Activated T-helper 17 cell treated with anti-CD3 and anti-CD28 coated beads, Interleukin-2, amount 50 U/mL, for 72 hours (primary cell): ENCODE measurements at regions not wholly inside any gene's neighbourhood (a gene's known extent, or its start where the extent isn't known, plus 50 kb on each side); places are given as distances from the start of the nearest gene placed in this dataset.
A peak's percentile ranks its signal among the peaks of the same experiment; 100 is the strongest.
"Not testable (repeated sequence)": the region's sequence is repeated elsewhere in the genome, so short reads cannot be mapped to it uniquely, and the experiment has no call there.

ENCODE experiments used
- ATAC-seq: fragments of 150-1000 bp; cut with Tn5 transposase; replicated peaks from 2 replicates; pipeline ENCODE4 v1.10.0; 2021; ENCODE audit warnings: mild to moderate bottlenecking, moderate library complexity
- H3K27ac Mint-ChIP-seq: one replicate; pipeline ENCODE4 v1.8.0; 2022; ENCODE audit warnings: mixed read lengths
- H3K27me3 Mint-ChIP-seq: one replicate; pipeline ENCODE4 v1.8.0; 2022; ENCODE audit warnings: mixed read lengths
- H3K36me3 Mint-ChIP-seq: one replicate; pipeline ENCODE4 v1.8.0; 2022; ENCODE audit warnings: low read depth, mild to moderate bottlenecking, mixed read lengths
- H3K4me1 Mint-ChIP-seq: one replicate; pipeline ENCODE4 v1.8.0; 2022; ENCODE audit warnings: mixed read lengths
- H3K4me3 Mint-ChIP-seq: one replicate; pipeline ENCODE4 v1.8.0; 2022; ENCODE audit warnings: mild to moderate bottlenecking, mixed read lengths
- H3K9me3 Mint-ChIP-seq: one replicate; pipeline ENCODE4 v1.8.0; 2022; ENCODE audit warnings: mixed read lengths

DNA sequence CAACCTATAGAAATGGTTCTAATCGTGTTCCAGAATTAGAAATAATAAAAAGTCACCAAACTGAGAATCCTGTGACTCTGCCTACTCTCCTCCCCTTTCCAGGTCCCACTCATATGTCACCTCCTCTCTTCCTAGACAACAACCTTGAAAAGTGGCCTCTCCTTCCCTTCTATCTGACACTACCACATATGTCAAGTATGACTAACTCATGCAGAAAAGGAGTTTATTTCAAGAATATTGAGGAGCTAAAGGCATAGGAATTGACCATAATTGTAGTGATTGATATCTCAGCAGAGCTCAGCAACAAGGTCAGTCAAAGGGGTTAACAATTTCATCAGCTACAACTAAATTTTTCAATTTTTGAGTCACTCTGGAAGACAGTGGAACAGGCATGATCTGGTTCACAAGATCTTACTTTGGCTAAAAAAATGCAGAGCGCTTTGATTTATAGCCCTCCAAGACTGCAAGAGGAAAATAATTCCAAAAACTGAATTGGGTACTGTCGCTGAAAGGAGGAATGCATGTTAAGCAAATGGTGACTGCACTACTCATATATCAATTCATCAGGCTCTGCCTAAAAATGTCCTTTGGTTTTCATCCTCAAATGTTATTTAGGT is 160.6 kb upstream of the ARHGEF26 start:
- no peaks in the 10 kb centered on the region for H3K9me3 Mint-ChIP-seq
- no peak overlapping the region for H3K27ac Mint-ChIP-seq

DNA sequence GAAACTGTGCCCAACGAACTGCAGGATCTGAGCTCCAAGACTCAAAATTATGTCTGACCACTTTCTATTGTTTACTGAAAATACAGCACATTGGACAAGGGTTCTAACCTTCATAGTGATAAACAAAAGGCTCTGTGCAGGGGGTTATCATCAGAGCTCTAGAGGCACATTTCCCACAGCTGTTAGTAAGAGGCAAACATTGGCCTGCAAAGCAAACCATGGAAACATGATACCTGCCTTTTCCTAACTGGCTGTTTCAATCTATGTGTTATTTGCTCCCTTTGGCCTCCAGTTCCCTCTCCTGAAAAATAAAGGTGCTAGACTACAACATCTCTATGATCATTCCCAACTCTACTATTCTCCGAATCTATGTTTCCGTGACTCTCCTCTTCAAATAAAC is 159.7 kb upstream of the ARHGEF26 start:
- Mint-ChIP-seq H3K36me3 (no peaks in the 10 kb centered on the region), H3K27me3 (peaks cover 10% of the 10 kb centered on the region), H3K9me3 (no peaks in the 10 kb centered on the region), H3K27ac (no peak overlapping the region), H3K4me1 (no peaks in the 10 kb centered on the region), H3K4me3 (no peak overlapping the region)
- ATAC-seq: no peak

More for the DNA sequence above, 160.6 kb upstream of the ARHGEF26 start:
- Mint-ChIP-seq H3K36me3 (no peaks in the 10 kb centered on the region), H3K27me3 (peaks cover 10% of the 10 kb centered on the region), H3K4me3 (no peak overlapping the region), H3K4me1 (no peaks in the 10 kb centered on the region)
- no peak for ATAC-seq

DNA sequence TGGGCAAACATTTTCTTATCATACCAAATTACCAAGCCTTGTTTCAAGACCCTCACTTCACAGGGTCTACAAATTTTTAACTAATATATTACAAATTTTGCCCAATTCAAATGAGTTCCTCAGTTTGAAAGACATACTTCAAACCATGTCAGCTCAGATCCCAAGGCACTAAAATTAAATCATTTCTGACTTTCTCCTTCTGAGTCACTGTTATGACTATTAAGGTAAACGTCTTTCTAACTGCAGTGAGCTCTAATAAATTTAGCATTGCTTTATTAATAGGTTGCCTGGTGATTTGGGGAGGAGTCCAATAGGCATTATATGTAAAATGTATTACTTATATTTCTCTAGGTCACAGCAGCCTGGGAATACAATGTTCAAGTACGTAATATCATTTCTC is 158.2 kb upstream of the ARHGEF26 start:
- peaks cover 4% of the 10 kb centered on the region for H3K4me1 Mint-ChIP-seq
- H3K9me3 Mint-ChIP-seq: peaks cover 2% of the 10 kb centered on the region
- no peak for ATAC-seq

DNA sequence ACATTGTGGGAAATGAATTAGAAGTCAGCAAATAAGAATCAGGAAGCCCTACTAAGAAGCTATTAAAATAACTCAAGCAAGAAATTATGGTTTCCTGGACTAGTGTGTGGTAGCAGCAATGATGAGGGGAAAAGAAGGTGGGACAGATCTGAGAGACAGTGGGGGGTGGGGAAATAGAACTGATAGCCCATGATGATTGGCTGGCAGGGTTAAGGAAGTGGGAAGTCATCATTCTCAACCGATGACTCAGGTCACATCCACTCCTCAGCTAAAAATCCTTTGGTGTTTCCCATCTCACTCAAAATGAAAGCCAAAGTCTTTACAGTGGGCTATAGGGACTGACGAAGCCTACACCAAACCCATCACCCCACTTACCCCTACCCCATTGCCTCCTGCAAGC is 153.9 kb upstream of the ARHGEF26 start:
- Mint-ChIP-seq H3K27ac (no peak overlapping the region), H3K36me3 (no peaks in the 10 kb centered on the region), H3K4me3 (no peak overlapping the region), H3K4me1 (peaks cover 6% of the 10 kb centered on the region), H3K27me3 (peaks cover 8% of the 10 kb centered on the region), H3K9me3 (peaks cover 4% of the 10 kb centered on the region)
- ATAC-seq: peak; percentile 63

More for the DNA sequence above, 158.2 kb upstream of the ARHGEF26 start:
- no peak overlapping the region for H3K27ac Mint-ChIP-seq
- H3K36me3 Mint-ChIP-seq: no peaks in the 10 kb centered on the region
- H3K27me3 Mint-ChIP-seq: peaks cover 14% of the 10 kb centered on the region
- H3K4me3 Mint-ChIP-seq: no peak overlapping the region

DNA sequence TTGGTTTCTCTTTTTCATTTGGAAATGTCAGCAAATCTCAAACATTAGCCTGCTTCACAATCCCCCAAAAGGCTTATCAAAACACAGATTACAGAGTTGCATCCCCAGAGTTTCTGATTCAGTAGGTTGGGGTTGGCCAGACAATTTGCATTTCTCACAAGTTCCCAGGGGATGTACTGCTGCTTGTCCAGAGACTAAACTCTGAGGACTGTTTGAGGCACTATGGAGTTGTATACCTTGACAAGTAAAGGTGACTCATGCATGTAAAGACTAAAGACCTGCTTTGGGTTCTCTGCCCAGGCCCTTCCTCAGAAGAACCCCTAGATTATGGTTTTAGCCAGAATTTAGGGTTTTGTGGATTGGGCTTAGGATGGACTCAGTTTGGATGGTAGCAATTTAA is 151.1 kb upstream of the ARHGEF26 start:
- Mint-ChIP-seq H3K36me3 (no peaks in the 10 kb centered on the region), H3K9me3 (peaks cover 4% of the 10 kb centered on the region), H3K27ac (no peak overlapping the region), H3K4me1 (peaks cover 6% of the 10 kb centered on the region), H3K4me3 (no peak overlapping the region), H3K27me3 (peaks cover 8% of the 10 kb centered on the region)
- ATAC-seq: peak; percentile 21

DNA sequence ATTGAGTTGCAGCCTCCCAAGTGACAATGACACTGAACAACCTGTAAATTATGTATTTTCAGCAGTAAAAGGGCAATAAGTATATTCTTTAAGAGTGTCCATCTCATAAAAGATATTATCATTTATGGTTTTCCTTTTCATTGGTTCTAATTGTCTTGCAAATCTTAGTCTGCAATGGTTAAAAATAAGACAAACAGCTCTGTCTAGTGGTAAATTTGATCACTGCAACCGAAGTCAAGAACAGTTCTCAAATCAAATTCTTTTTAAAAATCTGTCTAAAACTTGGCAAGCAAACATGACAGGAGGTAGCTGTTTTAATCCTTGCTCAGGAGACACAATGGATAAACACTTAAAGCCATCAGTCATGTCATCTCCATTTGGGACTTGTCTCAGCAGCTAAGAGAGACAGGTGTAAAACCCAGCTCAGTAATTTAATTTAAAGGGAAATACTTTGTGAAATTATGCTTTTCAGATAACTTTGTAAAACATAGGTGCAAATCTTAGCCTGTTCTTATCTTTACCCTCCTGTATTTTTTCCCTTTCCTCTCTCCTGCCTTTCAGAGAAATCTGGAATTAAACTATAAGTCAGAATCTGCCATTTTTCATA is 150.3 kb upstream of the ARHGEF26 start:
- Mint-ChIP-seq H3K36me3 (no peaks in the 10 kb centered on the region), H3K4me1 (peaks cover 6% of the 10 kb centered on the region), H3K4me3 (no peak overlapping the region), H3K9me3 (peaks cover 4% of the 10 kb centered on the region), H3K27ac (no peak overlapping the region), H3K27me3 (peaks cover 8% of the 10 kb centered on the region)
- ATAC-seq: no peak

DNA sequence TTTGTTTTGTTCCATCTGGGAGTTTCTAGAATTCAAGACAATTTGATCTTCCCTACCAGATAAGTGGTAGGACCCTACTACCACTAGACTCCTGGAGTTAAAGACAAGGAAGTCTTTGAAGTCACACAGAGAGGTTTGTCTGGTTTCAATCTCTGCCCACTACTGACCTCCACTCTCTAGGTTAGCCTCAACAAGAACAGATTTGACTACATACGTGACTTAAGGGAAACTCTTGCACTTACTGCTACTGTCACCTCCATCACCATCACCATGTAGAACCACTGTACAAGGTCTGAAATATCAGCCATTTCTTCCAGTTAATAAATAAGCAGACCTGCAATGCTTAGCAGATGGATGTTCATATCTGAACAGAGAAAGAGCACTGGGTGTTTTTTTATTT is 148.3 kb upstream of the ARHGEF26 start:
- peaks cover 3% of the 10 kb centered on the region for H3K4me1 Mint-ChIP-seq
- H3K36me3 Mint-ChIP-seq: no peaks in the 10 kb centered on the region
- peaks cover 9% of the 10 kb centered on the region for H3K27me3 Mint-ChIP-seq
- peak; percentile 29 for ATAC-seq
- no peak overlapping the region for H3K4me3 Mint-ChIP-seq
- H3K27ac Mint-ChIP-seq: no peak overlapping the region
- H3K9me3 Mint-ChIP-seq: peaks cover 3% of the 10 kb centered on the region

DNA sequence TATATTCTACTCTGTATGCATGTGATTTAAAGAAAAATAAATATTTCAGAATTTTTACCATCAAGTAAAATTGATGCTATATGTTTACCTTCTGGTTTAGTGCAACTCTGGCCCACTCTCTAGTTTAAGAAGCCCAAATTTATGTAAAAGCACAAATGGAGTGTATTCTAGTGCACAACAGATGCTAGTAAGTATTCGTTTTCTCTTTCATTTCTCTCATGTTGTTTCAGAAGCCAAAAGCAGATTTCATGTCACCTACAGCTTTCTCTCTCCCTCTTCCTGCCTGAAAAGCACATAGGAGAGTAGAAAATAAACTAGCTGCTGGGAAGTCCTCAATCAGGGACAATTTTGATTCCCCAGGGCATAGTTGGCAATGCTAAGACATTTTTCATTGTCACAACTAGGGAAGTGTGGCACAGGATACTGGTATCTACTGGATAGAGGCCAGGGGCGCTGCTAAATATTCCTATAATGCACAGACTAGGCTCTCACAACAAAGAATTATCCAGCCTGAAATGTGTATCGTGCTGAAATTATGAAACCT is 147.4 kb upstream of the ARHGEF26 start:
- ATAC-seq: no peak
- H3K36me3 Mint-ChIP-seq: no peaks in the 10 kb centered on the region
- no peaks in the 10 kb centered on the region for H3K4me1 Mint-ChIP-seq
- no peak overlapping the region for H3K27ac Mint-ChIP-seq
- no peaks in the 10 kb centered on the region for H3K9me3 Mint-ChIP-seq
- H3K27me3 Mint-ChIP-seq: peaks cover 5% of the 10 kb centered on the region
- no peak overlapping the region for H3K4me3 Mint-ChIP-seq

DNA sequence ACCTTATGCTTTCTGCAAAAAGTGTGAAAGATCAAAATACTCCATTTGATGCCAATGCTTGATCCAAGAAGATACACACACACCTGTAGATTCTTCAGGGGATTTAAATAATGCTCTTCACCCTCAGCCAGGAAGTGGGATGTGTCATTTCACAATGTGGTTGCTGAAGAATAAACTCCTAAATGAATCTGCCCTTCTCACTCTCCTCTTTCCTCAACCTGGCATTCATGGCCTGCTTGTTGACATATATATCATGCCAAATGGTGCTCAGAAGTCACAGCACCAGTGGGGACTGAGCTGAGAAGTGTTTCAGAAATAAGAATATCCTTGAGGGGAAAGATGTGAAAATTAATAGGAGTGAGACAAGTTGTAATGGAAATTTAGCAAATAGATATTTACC is 146.6 kb upstream of the ARHGEF26 start:
- no peaks in the 10 kb centered on the region for H3K9me3 Mint-ChIP-seq
- H3K4me3 Mint-ChIP-seq: no peak overlapping the region
- ATAC-seq: peak; percentile 54
- no peaks in the 10 kb centered on the region for H3K4me1 Mint-ChIP-seq
- no peaks in the 10 kb centered on the region for H3K36me3 Mint-ChIP-seq
- no peak overlapping the region for H3K27ac Mint-ChIP-seq
- H3K27me3 Mint-ChIP-seq: peaks cover 5% of the 10 kb centered on the region

DNA sequence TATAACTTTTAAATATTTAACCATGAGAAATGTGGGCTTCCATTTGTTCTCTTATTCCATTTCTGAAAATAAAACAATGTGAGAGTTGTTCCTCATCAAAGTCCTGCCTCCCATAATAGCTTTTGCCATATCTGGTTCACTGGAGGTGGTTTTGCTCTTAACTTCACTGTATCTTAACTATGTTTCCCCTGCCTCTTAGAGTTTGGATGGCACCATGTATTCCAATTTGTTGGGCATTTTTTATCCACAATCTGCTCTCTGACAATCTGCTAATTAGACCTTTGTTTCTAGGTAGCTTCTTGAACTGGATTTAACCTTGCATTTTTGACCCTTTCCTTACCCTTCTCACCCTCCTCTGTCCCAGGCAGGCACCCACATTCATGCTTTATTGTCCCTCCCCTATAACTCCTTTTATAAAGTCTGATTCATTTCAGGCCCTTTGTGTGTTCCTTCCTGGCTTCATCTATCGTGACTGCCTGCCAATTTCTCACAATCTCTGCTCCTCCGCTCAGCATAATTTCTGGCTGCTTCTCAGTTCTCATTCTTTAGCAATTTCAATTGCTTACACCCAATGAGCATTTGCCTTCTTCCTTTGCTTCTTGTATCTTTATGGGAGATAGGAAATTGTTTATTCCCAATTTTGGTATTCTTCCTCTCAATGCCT is 144.2 kb upstream of the ARHGEF26 start:
- H3K4me1 Mint-ChIP-seq: no peaks in the 10 kb centered on the region

DNA sequence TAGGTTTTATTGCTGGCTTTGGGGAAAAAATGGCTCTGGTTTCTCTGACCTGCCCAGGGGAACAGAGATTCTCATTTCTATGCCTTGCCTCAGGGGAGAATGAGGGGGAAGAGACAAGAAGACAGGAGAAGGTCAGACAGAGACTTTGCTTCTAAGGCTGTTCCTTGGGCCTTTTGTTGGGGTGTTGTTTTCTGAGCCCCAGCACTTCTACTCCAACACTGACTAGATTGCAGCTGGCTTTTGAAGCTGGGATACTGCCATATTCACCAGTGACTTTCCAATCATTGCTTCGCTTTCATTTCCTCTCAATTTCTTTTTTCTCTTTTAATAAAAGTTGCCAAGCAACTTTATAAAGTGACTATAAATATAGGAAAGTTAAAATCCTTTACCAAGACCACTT is 143.2 kb upstream of the ARHGEF26 start:
- Mint-ChIP-seq H3K27ac (no peak overlapping the region), H3K27me3 (peaks cover 5% of the 10 kb centered on the region), H3K4me1 (no peaks in the 10 kb centered on the region), H3K4me3 (no peak overlapping the region), H3K9me3 (no peaks in the 10 kb centered on the region), H3K36me3 (no peaks in the 10 kb centered on the region)
- no peak for ATAC-seq

More for the DNA sequence above, 144.2 kb upstream of the ARHGEF26 start:
- Mint-ChIP-seq H3K4me3 (no peak overlapping the region), H3K9me3 (no peaks in the 10 kb centered on the region), H3K36me3 (no peaks in the 10 kb centered on the region), H3K27me3 (peaks cover 5% of the 10 kb centered on the region), H3K27ac (no peak overlapping the region)
- no peak for ATAC-seq

DNA sequence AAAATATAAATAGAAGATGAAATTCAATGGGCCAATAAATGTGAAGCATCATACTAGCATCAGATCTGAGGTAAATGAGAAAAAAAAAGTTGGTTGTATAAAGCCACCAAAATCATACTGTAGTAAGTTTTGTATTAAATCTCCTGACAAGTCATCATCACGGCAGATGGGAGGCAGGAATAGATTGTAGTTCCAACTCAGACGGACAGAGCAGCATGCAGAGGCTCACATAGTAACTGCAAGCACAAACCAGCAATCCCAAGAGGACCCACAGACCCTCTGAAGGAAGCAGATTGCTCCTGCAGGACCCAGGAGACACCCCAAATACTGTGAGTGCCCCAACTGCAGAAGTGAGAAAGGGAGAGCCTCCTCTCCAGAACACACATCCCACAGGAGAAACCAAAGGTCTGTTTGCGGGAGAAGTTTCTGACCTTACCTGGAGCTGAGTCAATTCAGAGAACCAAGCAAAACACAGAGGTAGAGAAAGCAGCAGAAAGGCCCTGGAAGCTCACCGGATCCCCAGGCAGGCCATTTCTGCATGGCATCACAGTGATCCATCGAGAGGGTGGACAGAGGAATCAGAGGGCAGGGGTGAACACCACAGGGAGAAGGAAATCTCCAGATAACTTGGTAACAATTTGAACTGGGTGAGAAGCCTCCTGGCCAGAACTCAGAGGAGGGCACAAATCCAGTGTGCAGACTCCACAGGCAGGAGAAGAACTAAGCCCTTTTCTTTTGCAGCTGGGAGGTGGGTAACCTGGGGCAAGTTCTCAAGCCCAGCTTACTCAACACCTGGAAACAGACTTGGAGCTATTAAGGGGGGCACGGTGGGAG is 141.6 kb upstream of the ARHGEF26 start:
- H3K4me1 Mint-ChIP-seq: no peaks in the 10 kb centered on the region
- no peaks in the 10 kb centered on the region for H3K36me3 Mint-ChIP-seq
- no peak overlapping the region for H3K4me3 Mint-ChIP-seq
- ATAC-seq: no peak
- H3K27ac Mint-ChIP-seq: no peak overlapping the region
- no peaks in the 10 kb centered on the region for H3K9me3 Mint-ChIP-seq
- H3K27me3 Mint-ChIP-seq: peaks cover 5% of the 10 kb centered on the region

DNA sequence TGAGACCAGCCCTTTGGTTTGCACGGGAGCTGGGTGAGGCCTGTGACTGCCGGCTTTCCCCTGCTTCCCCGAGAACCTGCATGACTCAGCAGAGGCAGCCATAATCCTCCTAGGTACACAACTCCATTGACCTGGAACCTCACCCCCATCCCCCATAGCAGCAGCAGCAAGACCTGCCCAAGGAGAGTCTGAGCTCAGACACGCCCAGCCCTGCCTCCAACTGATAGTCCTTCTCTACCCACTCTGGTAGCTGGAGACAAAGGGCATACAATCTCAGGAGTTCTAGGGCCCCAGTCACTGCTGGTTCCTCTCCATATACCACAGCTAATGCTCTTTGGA is 141.0 kb upstream of the ARHGEF26 start:
- Mint-ChIP-seq H3K36me3 (no peaks in the 10 kb centered on the region), H3K27ac (no peak overlapping the region), H3K9me3 (no peaks in the 10 kb centered on the region), H3K4me3 (no peak overlapping the region), H3K4me1 (no peaks in the 10 kb centered on the region), H3K27me3 (peaks cover 5% of the 10 kb centered on the region)
- no peak for ATAC-seq

DNA sequence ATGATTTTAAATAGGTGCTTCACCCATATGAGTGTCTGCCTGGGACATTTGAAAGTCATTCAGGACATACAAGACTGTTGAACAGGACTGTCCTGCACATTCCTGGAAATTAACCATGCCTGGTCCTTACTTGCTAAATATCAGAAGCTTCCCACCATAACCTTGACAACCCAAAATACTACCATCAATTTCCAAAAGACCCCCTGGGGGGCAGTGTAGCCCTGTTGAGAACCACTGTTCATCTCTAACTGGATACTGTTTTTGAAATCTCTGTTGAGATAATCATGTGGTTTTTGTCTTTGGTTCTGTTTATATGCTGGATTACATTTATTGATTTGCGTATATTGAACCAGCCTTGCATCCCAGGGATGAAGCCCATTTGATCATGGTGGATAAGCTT is 123.8 kb upstream of the ARHGEF26 start:
- H3K9me3 Mint-ChIP-seq, H3K27ac Mint-ChIP-seq, H3K27me3 Mint-ChIP-seq, H3K4me1 Mint-ChIP-seq, ATAC-seq, H3K4me3 Mint-ChIP-seq, H3K36me3 Mint-ChIP-seq: not testable (repeated sequence)
